ENCODE measurements at regions not wholly inside any gene's neighbourhood (a gene's known extent, or its start where the extent isn't known, plus 50 kb on each side); places are given as distances from the start of the nearest gene placed in this dataset.

DNA sequence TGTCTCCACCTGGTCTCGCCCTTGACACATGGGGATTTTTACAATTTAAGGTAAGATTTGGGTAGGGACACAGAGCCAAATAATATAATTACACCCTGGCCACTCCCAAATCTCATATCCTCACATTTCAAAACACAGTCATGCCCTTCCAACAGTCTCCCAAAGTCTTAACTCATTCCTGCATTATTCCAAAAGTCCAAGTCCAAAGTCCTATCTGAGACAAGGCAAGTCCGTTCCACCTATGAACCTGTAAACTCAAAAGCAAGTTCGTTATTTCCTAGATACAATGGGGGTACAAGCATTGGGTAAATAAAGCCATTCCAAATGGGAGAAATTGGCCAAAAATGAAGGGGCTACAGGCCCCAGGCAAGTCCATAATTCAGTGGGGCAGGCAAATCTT is 380.8 kb downstream of the CXXC4 start:
- TF ChIP-seq, protein P1, sequence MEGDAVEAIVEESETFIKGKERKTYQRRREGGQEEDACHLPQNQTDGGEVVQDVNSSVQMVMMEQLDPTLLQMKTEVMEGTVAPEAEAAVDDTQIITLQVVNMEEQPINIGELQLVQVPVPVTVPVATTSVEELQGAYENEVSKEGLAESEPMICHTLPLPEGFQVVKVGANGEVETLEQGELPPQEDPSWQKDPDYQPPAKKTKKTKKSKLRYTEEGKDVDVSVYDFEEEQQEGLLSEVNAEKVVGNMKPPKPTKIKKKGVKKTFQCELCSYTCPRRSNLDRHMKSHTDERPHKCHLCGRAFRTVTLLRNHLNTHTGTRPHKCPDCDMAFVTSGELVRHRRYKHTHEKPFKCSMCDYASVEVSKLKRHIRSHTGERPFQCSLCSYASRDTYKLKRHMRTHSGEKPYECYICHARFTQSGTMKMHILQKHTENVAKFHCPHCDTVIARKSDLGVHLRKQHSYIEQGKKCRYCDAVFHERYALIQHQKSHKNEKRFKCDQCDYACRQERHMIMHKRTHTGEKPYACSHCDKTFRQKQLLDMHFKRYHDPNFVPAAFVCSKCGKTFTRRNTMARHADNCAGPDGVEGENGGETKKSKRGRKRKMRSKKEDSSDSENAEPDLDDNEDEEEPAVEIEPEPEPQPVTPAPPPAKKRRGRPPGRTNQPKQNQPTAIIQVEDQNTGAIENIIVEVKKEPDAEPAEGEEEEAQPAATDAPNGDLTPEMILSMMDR (IDR thresholded peaks at IDR 0.05) = no peak
- no peak for TF ChIP-seq POLR2AphosphoS5 (IDR thresholded peaks at IDR 0.05; ENCODE audit: insufficient read depth in 1 of 2, low read depth in 1 of 2)
- no peak for TF ChIP-seq POLR2A (IDR thresholded peaks at IDR 0.05)
